KMS-11 (cell line): ENCODE measurements at regions not wholly inside any gene's neighbourhood (a gene's known extent, or its start where the extent isn't known, plus 50 kb on each side); places are given as distances from the start of the nearest gene placed in this dataset.
A peak's percentile ranks its signal among the peaks of the same experiment; 100 is the strongest.

Experiments used
- H2AFZ ChIP-seq: fragments of 200-600 bp; sonication (generic); 2 replicates; pipeline ENCODE4 v1.6.1; 2016; ENCODE audit warnings: antibody characterized with exemption, mixed run types, low read depth
- H3K27ac ChIP-seq: fragments of 200-600 bp; sonication (generic); 2 replicates; pipeline ENCODE4 v1.6.1; 2016; ENCODE audit warnings: mild to moderate bottlenecking, mixed run types
- H3K27me3 ChIP-seq: fragments of 200-600 bp; sonication (generic); 2 replicates; pipeline ENCODE4 v1.6.1; 2017; ENCODE audit warnings: mild to moderate bottlenecking, low read depth, mixed run types, moderate library complexity; ENCODE audit not compliant: insufficient read depth
- H3K36me3 ChIP-seq: fragments of 200-600 bp; sonication (generic); 2 replicates; pipeline ENCODE4 v1.6.1; 2017; ENCODE audit warnings: mild to moderate bottlenecking, mixed run types; ENCODE audit not compliant: insufficient read depth
- H3K4me1 ChIP-seq: fragments of 200-600 bp; sonication (generic); 2 replicates; pipeline ENCODE4 v1.6.1; 2016; ENCODE audit warnings: mild to moderate bottlenecking, low read depth, mixed run types; ENCODE audit not compliant: poor library complexity, severe bottlenecking
- H3K4me2 ChIP-seq: fragments of 200-600 bp; sonication (generic); 2 replicates; pipeline ENCODE4 v1.7.0; 2016; ENCODE audit warnings: mild to moderate bottlenecking, mixed run types
- H3K4me3 ChIP-seq: fragments of 200-600 bp; sonication (generic); IDR thresholded peaks from 2 replicates; pipeline ENCODE4 v1.6.1; 2017; ENCODE audit warnings: low read depth, low read length, mixed read lengths; ENCODE audit not compliant: insufficient read depth
- H3K79me2 ChIP-seq: fragments of 200-600 bp; sonication (generic); 2 replicates; pipeline ENCODE4 v1.6.1; 2016; ENCODE audit warnings: low read depth, mixed run types; ENCODE audit not compliant: insufficient read depth
- H3K9ac ChIP-seq: fragments of 200-600 bp; sonication (generic); 2 replicates; pipeline ENCODE4 v1.6.1; 2016; ENCODE audit warnings: mild to moderate bottlenecking, mixed run types
- H4K20me1 ChIP-seq: fragments of 200-600 bp; sonication (generic); 2 replicates; pipeline ENCODE4 v1.6.1; 2016; ENCODE audit warnings: mild to moderate bottlenecking, mixed run types; ENCODE audit not compliant: insufficient read depth
- TF ChIP-seq, protein P1 (sequence below): fragments of 200-600 bp; sonication (generic); conservative IDR thresholded peaks from 2 replicates; pipeline ENCODE4 v1.6.1; 2017; ENCODE audit warnings: low read depth, mild to moderate bottlenecking, antibody characterized with exemption, low read length, moderate library complexity, mixed read lengths

- H4K20me1 ChIP-seq, result no peaks in the 10 kb centered on the region
- H3K27me3 ChIP-seq, result no peaks in the 10 kb centered on the region
- H3K4me1 ChIP-seq, result no peaks in the 10 kb centered on the region
- H3K4me2 ChIP-seq, result no peak overlapping the region
- H3K79me2 ChIP-seq, result no peaks in the 10 kb centered on the region
- no peak overlapping the region for H2AFZ ChIP-seq
- no peak overlapping the region for H3K9ac ChIP-seq
- no peak overlapping the region for H3K4me3 ChIP-seq
- TF ChIP-seq, protein P1, sequence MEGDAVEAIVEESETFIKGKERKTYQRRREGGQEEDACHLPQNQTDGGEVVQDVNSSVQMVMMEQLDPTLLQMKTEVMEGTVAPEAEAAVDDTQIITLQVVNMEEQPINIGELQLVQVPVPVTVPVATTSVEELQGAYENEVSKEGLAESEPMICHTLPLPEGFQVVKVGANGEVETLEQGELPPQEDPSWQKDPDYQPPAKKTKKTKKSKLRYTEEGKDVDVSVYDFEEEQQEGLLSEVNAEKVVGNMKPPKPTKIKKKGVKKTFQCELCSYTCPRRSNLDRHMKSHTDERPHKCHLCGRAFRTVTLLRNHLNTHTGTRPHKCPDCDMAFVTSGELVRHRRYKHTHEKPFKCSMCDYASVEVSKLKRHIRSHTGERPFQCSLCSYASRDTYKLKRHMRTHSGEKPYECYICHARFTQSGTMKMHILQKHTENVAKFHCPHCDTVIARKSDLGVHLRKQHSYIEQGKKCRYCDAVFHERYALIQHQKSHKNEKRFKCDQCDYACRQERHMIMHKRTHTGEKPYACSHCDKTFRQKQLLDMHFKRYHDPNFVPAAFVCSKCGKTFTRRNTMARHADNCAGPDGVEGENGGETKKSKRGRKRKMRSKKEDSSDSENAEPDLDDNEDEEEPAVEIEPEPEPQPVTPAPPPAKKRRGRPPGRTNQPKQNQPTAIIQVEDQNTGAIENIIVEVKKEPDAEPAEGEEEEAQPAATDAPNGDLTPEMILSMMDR, result peak; percentile 38; the same call in 1 of the 2 replicates
- no peak overlapping the region for H3K27ac ChIP-seq
- no peaks in the 10 kb centered on the region for H3K36me3 ChIP-seq
Measured at GRCh38 chr15:79218588-79219200, 63.8 kb upstream of the ANKRD34C start.

DNA sequence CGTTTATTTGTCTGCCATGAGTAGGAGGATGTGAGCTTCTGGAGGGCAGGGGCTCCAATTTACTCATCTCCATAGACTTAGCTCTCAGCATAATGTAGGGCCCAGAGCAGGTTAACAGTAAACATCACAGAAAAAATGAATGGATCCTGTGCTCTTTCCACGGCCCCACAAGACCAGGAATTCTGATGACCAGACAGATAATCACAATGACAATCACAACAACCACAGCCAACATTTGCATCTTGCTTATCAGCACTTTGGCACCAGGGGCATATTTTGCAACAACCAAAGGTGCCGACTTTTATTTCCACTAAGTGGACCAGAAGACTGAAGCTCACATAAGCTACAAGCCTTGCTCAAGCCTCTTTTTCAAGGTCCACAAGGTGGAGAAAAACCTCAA is 68.9 kb upstream of the ANKRD34C start:
- no peaks in the 10 kb centered on the region for H3K27me3 ChIP-seq
- no peak overlapping the region for H3K4me2 ChIP-seq
- no peaks in the 10 kb centered on the region for H3K79me2 ChIP-seq
- H4K20me1 ChIP-seq, result no peaks in the 10 kb centered on the region
- H3K36me3 ChIP-seq, result no peaks in the 10 kb centered on the region
- H3K4me1 ChIP-seq, result no peaks in the 10 kb centered on the region
- TF ChIP-seq, protein P1, result no peak
- H3K9ac ChIP-seq, result no peak overlapping the region
- H3K4me3 ChIP-seq, result no peak overlapping the region
- H3K27ac ChIP-seq, result no peak overlapping the region
- no peak overlapping the region for H2AFZ ChIP-seq

DNA sequence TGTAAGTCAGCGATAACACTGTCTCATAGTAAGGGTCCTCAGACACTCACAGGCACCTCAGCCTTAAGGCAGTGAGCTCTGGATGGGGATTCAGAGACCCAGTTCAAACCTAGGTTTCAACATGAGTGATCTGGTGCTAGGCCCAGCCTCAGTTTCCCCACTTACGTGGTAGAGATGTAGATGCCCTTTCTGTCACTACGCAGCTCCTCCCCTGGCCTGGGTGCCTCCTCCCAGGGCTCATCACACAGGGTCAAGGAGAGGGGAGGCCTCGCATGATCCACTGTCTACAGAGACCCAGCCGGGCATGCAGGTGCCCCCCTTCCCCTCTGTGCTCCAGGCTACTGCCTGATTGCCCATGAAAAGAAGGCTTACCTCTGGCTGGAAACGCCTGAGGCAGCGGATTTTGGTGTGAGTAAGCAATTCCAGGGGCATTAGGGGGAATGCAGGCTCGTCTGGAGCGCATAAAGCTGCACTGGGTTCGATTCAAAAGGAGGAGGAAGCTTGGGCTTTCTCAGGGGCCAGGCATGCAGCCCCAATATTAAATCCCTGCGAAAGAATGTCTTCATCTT is 69.8 kb upstream of the ANKRD34C start:
- Histone ChIP-seq H3K79me2 (no peaks in the 10 kb centered on the region), H3K27ac (no peak overlapping the region), H3K4me3 (no peak overlapping the region), H2AFZ (no peak overlapping the region), H4K20me1 (no peaks in the 10 kb centered on the region), H3K36me3 (no peaks in the 10 kb centered on the region), H3K9ac (no peak overlapping the region), H3K4me2 (no peak overlapping the region), H3K27me3 (no peaks in the 10 kb centered on the region), H3K4me1 (no peaks in the 10 kb centered on the region)
- TF ChIP-seq, protein P1, result no peak

DNA sequence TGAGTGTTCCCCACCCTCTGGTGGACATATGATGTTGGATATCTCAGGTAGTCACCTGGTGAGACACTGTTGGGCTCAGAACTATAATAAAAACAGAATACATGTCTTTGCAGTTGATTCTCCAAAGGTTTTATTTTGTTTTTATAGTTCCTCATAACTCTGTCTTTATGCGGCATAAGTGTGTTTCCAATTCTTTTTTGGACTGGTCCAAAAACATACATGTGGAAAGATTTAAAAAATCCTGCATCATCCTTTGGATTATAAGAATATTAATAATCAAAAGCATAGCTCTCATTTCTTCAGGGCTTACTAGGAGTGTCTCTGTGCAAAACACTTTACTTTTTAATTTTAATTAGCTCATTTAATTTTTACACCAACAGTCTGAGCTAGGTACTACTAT is 71.0 kb upstream of the ANKRD34C start:
- Histone ChIP-seq H3K36me3 (no peaks in the 10 kb centered on the region), H3K79me2 (no peaks in the 10 kb centered on the region), H3K4me3 (no peak overlapping the region), H4K20me1 (no peaks in the 10 kb centered on the region), H3K9ac (no peak overlapping the region), H2AFZ (no peak overlapping the region), H3K4me2 (no peak overlapping the region), H3K27me3 (no peaks in the 10 kb centered on the region), H3K27ac (no peak overlapping the region), H3K4me1 (no peaks in the 10 kb centered on the region)
- TF ChIP-seq, protein P1, result no peak
